Left ventricle myocardium superior (tissue), 1 donor: ENCODE measurements at regions not wholly inside any gene's neighbourhood (a gene's known extent, or its start where the extent isn't known, plus 50 kb on each side); places are given as distances from the start of the nearest gene placed in this dataset.
"Not testable (repeated sequence)": the region's sequence is repeated elsewhere in the genome, so short reads cannot be mapped to it uniquely, and the experiment has no call there.

ENCODE experiments used
- ATAC-seq: fragments of 200-7000 bp; cut with Tn5 transposase; one replicate; pipeline ENCODE4 v1.9.1; 2020; ENCODE audit warnings: mild to moderate bottlenecking, moderate library complexity
- DNase-seq: peaks from one replicate; pipeline ENCODE4 v3.0.0-alpha.2; 2020
- intact Hi-C: fragments of 100-400 bp; cut with micrococcal nuclease; formaldehyde crosslinking; loops from one replicate; pipeline ENCODE4 v1.11.0; 2022
- donor health status: DM: no; HTN: yes; CAD: no; lungs with severe emphysema.

DNA sequence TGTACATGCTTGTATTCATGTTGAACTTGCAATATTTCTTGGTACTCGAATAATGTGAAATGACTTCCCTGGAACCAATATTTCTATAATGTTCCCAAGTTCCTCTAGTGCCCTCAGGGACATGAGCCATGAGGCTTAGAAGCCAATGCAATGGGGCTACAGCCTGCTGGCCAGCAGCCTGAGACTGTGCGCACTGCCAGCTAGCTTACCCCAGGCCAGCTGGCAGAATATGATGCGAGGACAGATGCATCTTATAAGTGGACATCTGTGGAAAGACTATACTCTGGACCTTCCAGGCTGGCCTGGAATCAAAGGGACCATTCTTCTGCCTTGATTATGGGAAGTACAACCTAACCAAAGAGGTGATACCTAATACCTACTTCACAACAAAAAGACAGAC is 1862.0 kb upstream of the ACO1 start:
- no peak for ATAC-seq
- DNase-seq: no peak
- intact Hi-C loops: no loop called here

DNA sequence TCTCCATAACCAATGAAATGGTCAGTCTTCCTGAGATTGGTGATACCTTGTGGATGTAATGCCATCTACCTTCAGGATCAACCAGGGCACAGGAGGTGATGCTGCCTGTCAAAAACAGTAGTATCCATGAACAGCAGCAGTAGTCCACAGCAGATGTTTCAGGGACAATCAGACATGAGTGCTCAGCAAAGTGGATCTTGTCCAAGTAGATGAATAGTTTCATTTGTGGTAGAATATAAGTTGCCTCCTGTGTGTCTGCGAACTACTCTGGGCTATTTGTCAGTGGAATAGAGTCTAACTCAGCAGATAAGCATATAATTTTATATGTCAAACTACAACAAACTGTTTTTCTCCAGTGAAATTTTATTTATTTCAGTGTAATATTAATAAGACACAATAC is 1860.1 kb upstream of the ACO1 start:
- ATAC-seq: no peak
- DNase-seq: no peak
- intact Hi-C loops: no loop called here

DNA sequence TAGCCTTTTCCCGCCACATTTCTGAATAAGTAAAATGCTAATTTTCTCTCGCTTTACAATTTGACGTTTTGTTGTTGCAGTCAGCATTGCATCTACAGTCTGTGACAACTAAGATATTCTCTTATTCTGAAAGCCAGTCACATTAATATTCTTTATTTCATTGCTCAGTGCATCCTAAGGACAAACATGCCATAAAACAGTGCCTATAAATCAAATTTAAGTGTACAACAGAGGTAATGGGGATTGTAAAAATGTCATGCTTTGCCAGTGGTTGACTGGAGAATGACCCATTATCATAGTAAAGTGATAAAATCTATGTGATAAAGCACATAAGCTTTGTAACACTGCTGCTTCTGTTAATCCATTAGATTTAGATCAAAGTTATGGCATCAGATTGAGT is 1850.0 kb upstream of the ACO1 start:
- intact Hi-C loops: no loop called here
- ATAC-seq (no peak), DNase-seq (no peak)

DNA sequence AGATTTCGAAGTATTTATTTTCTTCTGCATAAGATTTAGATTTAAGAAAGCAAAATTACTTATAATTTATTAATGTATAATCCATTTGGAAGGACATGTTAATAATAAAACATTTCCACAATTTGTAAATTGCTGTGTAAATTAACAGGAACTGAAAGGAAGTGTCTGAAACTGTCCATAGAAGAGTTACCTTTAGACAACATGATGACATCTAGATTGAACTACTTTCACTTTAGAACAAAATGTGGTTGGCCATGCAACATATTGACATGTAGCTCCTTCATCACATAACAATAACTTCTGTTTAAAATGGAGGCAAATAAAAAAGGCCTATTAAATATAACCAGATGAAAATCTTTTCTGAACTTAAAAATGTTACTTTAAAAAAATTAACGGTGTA is 1849.5 kb upstream of the ACO1 start:
- intact Hi-C loops: no loop called here
- ATAC-seq: no peak
- DNase-seq: no peak

DNA sequence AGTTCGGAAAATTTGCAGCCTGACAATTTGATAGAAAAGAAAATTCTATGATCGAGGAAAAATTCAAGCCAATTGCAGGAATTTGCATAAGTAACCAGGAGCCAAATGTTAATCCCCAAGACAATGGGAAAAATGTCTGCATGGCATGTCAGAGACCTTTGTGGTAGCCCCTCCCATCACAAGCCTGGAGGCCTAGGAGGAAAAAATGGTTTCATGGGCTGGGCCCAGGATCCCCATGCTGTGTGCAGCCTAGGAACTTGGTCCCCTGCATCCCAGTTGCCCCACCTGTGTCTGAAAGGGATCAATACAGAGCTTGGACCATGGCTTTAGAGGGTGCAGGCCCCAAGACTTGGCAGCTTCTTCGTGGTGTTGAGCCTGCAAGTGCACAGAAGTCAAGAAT is 1847.9 kb upstream of the ACO1 start:
- intact Hi-C loops: no loop called here
- no peak for ATAC-seq
- no peak for DNase-seq

DNA sequence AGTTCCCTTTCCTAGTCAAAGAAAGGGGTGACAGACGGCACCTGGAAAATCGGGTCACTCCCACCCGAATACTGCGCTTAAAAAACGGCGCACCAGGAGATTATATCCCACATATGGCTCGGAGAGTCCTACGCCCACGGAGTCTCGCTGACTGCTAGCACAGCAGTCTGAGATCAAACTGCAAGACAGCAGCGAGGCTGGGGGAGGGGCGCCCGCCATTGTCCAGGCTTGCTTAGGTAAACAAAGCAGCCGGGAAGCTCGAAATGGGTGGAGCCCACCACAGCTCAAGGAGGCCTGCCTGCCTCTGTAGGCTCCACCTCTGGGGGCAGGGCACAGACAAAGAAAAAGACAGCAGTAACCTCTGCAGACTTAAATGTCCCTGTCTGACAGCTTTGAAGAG is 1844.7 kb upstream of the ACO1 start:
- intact Hi-C loops, ATAC-seq: not testable (repeated sequence)

DNA sequence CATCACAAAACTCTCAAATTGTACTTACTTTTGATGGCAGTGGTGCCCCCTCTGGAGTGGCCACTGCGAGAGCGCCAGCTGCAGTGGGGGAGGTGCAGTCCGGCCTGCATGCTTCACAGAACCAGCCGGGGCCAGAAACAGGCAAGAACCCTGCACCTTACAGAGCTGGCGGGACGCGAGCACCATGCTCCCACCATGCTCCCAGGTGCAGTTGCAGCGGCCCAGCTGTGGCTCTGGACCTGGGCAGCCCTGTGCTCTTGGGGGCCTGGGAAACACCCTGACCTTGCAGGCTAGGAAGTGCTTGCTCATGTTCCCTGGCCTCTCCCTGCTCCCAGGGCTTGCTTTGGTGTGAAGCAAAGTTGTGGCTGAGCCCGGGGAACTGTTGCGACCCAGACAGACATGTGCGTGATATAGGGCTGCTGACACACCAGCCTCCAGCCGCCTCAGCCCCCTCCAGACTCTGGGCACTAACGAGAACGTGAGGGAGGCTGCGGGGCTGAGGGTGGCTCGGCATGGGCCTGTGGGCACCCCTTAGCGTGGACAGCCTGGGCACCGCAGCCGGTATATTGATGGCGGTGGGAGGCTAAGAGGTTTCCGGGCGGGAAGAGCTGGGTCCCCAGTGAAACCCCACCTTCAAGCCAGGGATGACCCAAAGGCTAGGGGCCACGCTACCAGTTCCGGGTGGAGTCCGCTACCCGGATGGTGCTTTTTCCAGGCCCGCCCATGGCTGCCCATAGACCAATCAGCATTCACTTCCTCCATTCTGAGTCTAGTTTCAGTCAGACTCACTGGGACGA is 1809.9 kb upstream of the ACO1 start:
- intact Hi-C loops: no loop called here
- peak; percentile 29 for DNase-seq
- ATAC-seq: no peak

More for the DNA sequence above, 1844.7 kb upstream of the ACO1 start:
- DNase-seq: not testable (repeated sequence)

DNA sequence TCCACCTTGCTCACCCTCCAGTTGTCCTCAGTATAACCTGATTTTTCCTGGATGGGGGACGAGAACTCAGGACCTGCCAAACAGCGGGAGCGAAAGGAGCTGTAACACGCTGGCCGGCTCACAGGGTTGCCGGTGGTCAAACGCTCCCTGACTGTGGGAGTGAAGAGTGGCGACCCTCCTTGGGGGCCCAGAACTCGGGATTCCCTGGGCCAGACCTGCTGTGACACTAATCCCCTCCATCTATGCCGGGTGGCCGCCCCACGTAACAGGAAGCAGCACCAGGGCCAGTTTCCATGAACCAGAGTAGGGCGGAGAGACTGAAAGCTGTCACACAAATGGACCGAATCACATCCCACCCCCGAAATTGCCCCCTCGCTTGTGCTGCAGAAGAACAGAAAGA is 1809.2 kb upstream of the ACO1 start:
- no peak for DNase-seq
- ATAC-seq: no peak
- intact Hi-C loops: no loop called here

DNA sequence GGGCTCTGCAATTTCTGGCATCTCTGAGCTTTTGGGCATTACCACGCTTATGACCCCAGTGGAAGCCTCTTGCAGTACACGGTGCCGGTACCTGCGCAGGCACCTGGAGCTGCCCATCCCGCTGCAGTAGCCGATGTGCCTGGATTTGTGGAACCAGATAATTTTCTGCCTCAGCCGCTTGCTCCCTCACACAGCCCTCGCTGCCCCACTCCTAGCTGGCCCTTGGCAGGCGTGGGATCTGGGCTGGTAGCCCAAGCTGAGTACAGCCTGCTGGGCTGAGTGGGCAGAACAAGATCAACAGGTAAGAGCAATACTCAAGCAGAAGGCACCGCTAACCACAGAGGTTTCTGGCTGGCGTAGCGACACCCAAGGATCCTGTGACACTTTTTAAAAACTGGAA is 1808.8 kb upstream of the ACO1 start:
- no peak for ATAC-seq
- intact Hi-C loops: no loop called here
- no peak for DNase-seq

DNA sequence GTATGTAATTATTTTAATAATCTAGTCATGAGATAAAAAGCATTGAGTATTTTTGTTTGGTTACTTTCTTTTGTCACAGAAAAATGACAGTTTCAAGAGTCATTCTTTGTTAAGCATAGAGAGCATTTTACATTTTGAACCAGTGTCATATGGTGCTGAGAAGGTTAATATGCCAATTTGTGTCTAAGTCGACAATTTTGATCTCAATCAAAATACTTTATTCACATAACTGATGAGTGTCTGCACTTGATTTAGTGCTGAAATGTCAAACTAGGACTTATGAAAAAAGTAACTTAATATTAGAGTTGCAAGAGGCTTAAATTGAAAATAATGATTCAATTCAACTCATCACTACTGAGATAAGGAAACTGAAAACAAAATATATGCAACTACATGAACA is 1804.6 kb upstream of the ACO1 start:
- intact Hi-C loops: no loop called here
- DNase-seq (no peak), ATAC-seq (no peak)

DNA sequence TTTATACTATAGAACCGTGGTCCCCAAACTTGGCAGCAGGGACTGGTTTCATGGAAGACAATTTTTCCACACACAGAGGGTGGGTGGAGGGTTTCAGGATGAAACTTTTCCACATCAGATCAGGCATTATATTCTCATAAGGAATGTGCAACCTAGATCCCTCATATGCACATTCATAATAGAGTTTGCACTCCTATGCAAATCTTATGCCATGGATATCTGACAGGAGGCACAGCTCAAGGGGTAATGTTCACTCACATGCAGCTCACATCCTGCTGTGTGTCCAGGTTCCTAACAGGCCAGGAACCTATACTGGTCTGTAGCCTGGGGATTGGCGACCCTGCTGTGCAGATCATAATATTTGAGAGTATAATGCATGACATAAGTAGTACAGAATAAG is 1802.2 kb upstream of the ACO1 start:
- ATAC-seq (no peak), DNase-seq (no peak)
- intact Hi-C loops: no loop called here

DNA sequence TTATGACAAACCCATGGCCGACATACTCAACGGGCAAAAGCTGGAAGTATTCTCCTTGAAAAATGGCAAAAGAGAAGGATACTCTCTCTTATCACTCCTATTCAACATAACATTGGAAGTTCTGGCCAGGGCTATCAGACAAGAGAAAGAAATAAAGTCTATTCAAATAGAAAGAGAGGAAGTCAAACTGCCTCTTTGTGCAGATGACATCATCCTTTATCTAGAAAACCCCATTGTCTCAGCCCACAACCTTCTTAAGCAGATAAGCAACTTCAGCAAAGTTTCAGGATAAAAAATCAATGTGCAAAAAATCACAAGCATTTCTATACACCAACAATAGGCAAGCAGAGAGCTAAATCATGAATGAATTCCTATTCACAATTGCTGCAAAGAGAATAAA is 1799.9 kb upstream of the ACO1 start:
- intact Hi-C loops: no loop called here
- ATAC-seq (no peak), DNase-seq (no peak)

DNA sequence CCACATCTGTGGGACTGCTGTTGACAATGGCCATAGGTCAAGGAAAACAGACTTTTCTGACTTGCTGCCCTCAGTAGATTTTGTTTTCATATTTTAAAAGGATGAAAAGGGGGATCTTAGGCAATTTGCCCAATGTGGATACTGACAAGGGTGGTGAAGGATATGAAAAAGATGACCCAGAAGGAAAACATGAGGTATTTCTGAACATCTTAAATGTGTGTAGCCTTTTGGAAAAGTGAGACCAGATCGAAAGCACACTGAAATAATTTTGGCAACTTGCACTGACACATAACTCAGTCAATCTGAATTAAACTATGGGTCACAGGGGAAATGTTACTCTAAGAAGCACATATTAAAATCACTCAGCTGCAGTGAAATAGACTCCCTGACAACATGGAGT is 1793.0 kb upstream of the ACO1 start:
- intact Hi-C loops: no loop called here
- ATAC-seq: no peak
- DNase-seq: no peak

DNA sequence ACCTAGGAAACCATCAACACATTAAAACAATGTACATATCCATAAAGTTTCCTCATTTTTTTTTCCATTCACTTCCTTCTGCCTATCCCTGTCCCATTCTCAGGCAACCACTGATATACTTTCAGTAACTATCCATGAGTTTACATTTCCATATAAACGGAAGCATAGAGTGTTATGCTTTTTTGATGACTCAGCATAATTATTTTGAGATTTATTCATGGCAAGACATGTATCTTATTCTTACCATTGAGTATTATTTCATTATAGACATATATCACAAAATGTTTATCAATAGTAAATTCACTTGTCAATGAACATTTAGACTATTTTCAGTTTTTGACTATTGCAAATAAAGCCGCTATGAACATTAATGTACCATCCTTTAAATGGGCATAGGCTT is 1786.8 kb upstream of the ACO1 start:
- DNase-seq (no peak), ATAC-seq (no peak)
- intact Hi-C loops: no loop called here

DNA sequence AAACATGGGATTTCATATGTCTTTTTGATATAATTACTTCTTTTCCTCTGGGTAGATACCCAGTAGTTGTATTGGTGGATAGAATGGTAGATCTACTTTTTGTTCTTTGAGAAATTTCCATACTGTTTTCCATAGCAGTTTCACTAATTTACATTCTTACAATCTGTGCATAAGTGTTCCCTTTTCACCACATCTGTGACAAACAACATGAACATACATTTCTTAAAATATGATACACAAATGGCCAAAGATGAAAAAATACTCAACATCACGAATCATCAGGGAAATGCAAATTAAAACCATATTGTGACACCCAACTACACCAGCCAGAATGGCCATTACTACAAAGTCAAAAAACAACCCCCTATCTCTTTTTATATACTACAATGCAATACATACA is 1778.5 kb upstream of the ACO1 start:
- intact Hi-C loops: no loop called here
- no peak for ATAC-seq
- DNase-seq: no peak

DNA sequence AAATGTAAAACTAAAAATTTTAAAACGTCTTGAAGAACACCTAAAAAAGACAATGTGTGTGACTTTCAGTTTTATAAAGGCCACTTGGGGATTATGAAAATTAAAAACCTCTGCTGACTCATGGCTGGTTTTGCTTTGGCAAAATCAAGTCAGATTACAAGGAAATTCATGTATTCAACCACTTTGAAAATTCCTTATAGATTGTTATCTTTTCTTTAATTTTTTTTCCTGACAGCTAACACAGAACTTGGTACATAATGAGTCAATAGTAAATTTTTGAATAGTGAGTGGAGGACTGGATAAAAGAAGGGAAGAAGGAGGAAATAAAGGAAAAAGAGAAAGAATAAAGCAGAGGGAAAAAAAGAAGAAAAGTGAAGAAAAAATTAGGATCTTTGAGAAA is 1774.7 kb upstream of the ACO1 start:
- intact Hi-C loops: no loop called here
- no peak for DNase-seq
- no peak for ATAC-seq

DNA sequence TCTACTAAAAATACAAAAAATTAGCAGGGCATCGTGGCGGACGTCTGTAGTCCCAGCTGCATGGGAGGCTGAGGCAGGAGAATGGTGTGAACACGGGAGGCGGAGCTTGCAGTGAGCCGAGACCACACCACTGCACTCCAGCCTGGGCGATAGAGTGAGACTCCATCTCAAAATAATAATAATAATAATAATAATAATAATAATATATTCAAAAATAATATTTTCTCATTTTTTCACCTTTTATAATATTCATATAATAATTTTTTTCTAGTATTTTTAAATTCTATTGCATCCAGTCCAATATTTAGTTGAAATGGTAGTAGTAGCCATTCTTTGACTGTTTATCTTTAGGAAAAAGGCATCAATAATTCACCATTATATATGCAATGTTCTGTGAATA is 1767.7 kb upstream of the ACO1 start:
- intact Hi-C loops, DNase-seq, ATAC-seq: not testable (repeated sequence)

DNA sequence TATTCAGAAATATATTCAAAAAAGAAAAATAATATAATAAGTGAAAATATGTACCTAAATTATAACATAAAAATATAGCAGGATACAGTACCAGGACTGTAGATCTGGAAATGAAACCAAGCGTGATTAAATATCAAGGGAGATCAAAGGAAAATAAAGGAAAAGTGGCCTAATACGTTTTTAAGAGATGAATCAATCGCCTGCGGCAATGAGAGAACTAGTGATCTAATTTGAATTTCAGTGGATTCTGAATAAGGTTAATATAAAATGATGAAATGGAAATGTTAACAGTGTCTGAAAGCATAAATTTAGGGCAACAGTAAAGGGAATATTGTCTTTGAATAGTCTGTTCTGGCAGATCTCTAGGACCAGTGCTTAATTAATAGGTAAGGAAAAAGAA is 1761.9 kb upstream of the ACO1 start:
- DNase-seq: no peak
- ATAC-seq: no peak
- intact Hi-C loops: no loop called here

DNA sequence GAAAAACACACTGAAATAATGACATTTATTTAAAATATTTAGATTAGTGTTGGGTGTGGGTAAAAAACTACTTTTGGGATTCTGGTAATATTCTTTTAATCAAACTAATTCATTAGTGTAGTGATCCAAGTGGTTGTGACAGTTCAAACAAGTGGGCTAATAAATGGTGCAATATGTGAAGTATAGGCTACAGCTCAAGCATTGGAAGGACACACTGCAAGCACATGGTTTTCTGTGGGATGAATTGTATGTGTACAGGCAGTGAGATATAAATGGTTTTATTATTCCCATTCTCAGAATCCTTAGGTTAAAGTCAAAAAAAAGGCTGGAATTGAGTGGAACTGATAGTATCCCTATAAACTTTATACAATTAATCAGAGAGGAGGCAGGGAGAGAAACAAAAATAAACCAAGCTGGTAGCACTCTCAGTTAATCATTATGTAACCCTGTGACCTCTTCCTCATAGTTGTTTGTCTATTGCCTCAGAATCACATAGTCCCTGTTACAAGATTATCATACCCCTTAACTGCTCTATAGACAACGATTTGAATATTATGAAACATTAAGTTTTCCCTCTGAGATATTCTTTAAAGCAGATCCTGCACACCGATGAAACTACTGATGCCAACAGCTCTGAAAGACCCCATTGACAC is 1755.4 kb upstream of the ACO1 start:
- ATAC-seq (no peak), DNase-seq (no peak)
- intact Hi-C loops: no loop called here

DNA sequence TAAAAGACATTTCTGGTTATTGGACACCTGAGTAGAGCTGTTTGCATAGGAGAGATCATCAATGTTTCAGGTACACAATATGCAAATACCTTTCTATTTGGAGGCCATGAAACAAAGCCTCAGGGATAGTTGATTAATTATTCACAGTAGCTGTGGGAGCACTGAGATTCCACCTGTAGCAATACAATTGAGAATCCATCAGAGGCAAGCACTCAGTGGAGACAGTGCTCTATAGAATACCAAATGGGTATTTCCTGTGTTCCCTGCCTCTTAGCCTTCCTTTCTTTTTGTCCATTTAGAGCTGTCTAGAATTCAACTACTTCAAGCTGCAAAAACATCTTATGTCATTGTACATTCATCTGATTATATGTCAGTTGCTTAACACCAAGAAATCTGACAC is 1754.0 kb upstream of the ACO1 start:
- intact Hi-C loops: no loop called here
- ATAC-seq (no peak), DNase-seq (no peak)

DNA sequence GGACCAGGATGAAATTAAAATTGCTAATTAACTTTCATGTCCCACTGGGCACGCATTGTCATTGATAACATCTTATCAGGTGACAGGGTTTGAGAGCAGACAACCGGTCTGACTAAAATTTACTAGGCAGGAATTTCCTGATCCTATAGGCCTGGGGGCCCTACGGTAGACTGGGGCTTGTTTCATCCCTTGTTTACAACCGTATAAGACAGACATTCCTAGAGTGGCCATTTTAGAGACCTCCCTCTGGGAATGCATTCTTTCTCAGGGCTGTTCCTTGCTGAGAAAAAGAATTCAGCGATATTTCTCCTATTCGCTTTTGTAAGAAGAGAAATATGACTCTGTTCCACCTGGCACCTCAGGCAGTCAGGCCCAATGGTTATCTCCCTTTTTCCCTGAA is 1737.8 kb upstream of the ACO1 start:
- DNase-seq, ATAC-seq, intact Hi-C loops: not testable (repeated sequence)
